ENCODE measurements at regions not wholly inside any gene's neighbourhood (a gene's known extent, or its start where the extent isn't known, plus 50 kb on each side); places are given as distances from the start of the nearest gene placed in this dataset.

GRCh38 chr11:101757741-101758140, 157.1 kb upstream of the CEP126 start:
- Histone ChIP-seq H3K27me3 (no peaks in the 10 kb centered on the region), H3K4me3 (no peak overlapping the region), H3K36me3 (no peaks in the 10 kb centered on the region), H3K27ac (no peak overlapping the region), H3K4me1 (no peaks in the 10 kb centered on the region), H3K9me3 (no peaks in the 10 kb centered on the region)
- no peak for TF ChIP-seq CTCF (IDR thresholded peaks at IDR 0.05)
- ATAC-seq (no peak), DNase-seq (no peak)
- intact Hi-C loops (cut with DNase I) = no loop called here
- 91 to 92% methylated on average over 1 of the region's 1 CpG for WGBS, 2 donors

GRCh38 chr11:101748572-101749344, 165.0 kb upstream of the TRPC6 start:
- Histone ChIP-seq H3K27ac (no peak overlapping the region), H3K9me3 (no peaks in the 10 kb centered on the region), H3K4me3 (no peak overlapping the region), H3K4me1 (no peaks in the 10 kb centered on the region), H3K27me3 (no peaks in the 10 kb centered on the region), H3K36me3 (no peaks in the 10 kb centered on the region)
- intact Hi-C loops (cut with DNase I) = no loop called here
- 61 to 65% methylated on average over 3 of the region's 3 CpGs for whole genome bisulfite sequencing, 2 donors
- ATAC-seq (no peak), DNase-seq (no peak)
- no peak for TF ChIP-seq CTCF (IDR thresholded peaks at IDR 0.05)

GRCh38 chr11:101745756-101746155, 161.9 kb upstream of the TRPC6 start:
- Histone ChIP-seq H3K27ac (no peak overlapping the region), H3K9me3 (no peaks in the 10 kb centered on the region), H3K36me3 (no peaks in the 10 kb centered on the region), H3K27me3 (no peaks in the 10 kb centered on the region), H3K4me3 (no peak overlapping the region), H3K4me1 (no peaks in the 10 kb centered on the region)
- 41 to 60% methylated on average over 1 of the region's 1 CpG for WGBS, 2 donors
- no peak for ATAC-seq
- no peak for DNase-seq
- no peak for TF ChIP-seq CTCF (IDR thresholded peaks at IDR 0.05)
- intact Hi-C loops (cut with DNase I) = no loop called here

GRCh38 chr11:101743828-101744227, 160.0 kb upstream of the TRPC6 start:
- Histone ChIP-seq H3K4me3 (no peak overlapping the region), H3K27me3 (no peaks in the 10 kb centered on the region), H3K9me3 (no peaks in the 10 kb centered on the region), H3K27ac (no peak overlapping the region), H3K4me1 (no peaks in the 10 kb centered on the region), H3K36me3 (no peaks in the 10 kb centered on the region)
- TF ChIP-seq CTCF (IDR thresholded peaks at IDR 0.05) = no peak
- no peak for ATAC-seq
- DNase-seq = no peak
- intact Hi-C loops (cut with DNase I) = no loop called here
